Transverse colon (tissue), 4 donors: ENCODE measurements at regions not wholly inside any gene's neighbourhood (a gene's known extent, or its start where the extent isn't known, plus 50 kb on each side); places are given as distances from the start of the nearest gene placed in this dataset.

Experiments
- DNase-seq: peaks from one replicate; pipeline ENCODE4 v3.0.0-alpha.2; 2019
- H3K27ac ChIP-seq, 4 donors: fragments of 200-600 bp; sonication (generic); 2 replicates each; pipeline ENCODE4 v1.5.1; 2016 to 2018; ENCODE audit warnings: inconsistent platforms in 4 of 4
- H3K27me3 ChIP-seq: fragments of 200-600 bp; sonication (generic); 2 replicates; pipeline ENCODE4 v1.5.1; 2017; ENCODE audit warnings: inconsistent platforms
- H3K36me3 ChIP-seq, 4 donors: fragments of 200-600 bp; sonication (generic); 2 replicates each; pipeline ENCODE4 v1.5.1; 2017 to 2019; ENCODE audit warnings: inconsistent platforms in 4 of 4
- H3K4me1 ChIP-seq, 4 donors: fragments of 200-600 bp; sonication (generic); 2 replicates each; pipeline ENCODE4 v1.5.1; 2017 to 2020; ENCODE audit warnings: inconsistent platforms in 4 of 4
- H3K4me3 ChIP-seq, 4 donors: fragments of 200-600 bp; sonication (generic); 1 replicate in 1 of 4; 2 replicates in 3 of 4; pipeline versions ENCODE4 v1.5.1 to v1.6.1; 2017 to 2019; ENCODE audit warnings: inconsistent platforms in 4 of 4
- H3K9me3 ChIP-seq, 2 donors: fragments of 200-600 bp; sonication (generic); 2 replicates each; pipeline ENCODE4 v1.5.1; 2017 to 2019; ENCODE audit warnings: inconsistent platforms in 2 of 2
- EP300 ChIP-seq: sonication (generic); formaldehyde crosslinking; IDR thresholded peaks from one replicate; pipeline ENCODE4 v1.6.1; 2017; ENCODE audit warnings: antibody characterized with exemption, low read depth
- POLR2A ChIP-seq: fragments of 450-650 bp; IDR thresholded peaks from one replicate; pipeline ENCODE4 v1.6.1; 2016; ENCODE audit warnings: antibody characterized with exemption, mild to moderate bottlenecking, moderate library complexity
- POLR2AphosphoS5 ChIP-seq, 3 donors: sonication (generic); formaldehyde crosslinking; IDR thresholded peaks; one replicate each; pipeline ENCODE4 v1.6.1; 2016; ENCODE audit warnings: antibody characterized with exemption in 3 of 3
- WGBS, 2 donors: methylation state at CpG; one replicate each; pipeline ENCODE4 v1.1.5; 2018; ENCODE audit warnings: low coverage in 1 of 2; 5-methylcytosine and 5-hydroxymethylcytosine counted together
- in situ Hi-C, 4 donors: fragments of 200-750 bp; cut with MboI; loops; one replicate each; pipeline versions ENCODE4 v1.15.0 to v1.15.1; 2017; ENCODE audit warnings: low sequenced_read_pairs in 3 of 4, low pct_ligation_motif_present in 1 of 4, low pct_unique_long_range_greater_than_20kb in 1 of 4
- intact Hi-C: fragments of 100-400 bp; cut with DNase I; formaldehyde crosslinking; loops from one replicate; pipeline ENCODE4 v1.15.1; 2023; ENCODE audit warnings: low total_unique reads
- TF ChIP-seq, protein P1 (sequence below), 5 experiments: fragments of 200-600 bp in 3 of 5; fragments of 450-650 bp in 2 of 5; sonication (generic) in 3 of 5; IDR thresholded peaks; 1 replicate in 2 of 5; 2 replicates in 3 of 5; pipeline ENCODE4 v1.5.1; 2016 to 2017; ENCODE audit warnings: antibody characterized with exemption in 5 of 5, inconsistent platforms in 3 of 5, mild to moderate bottlenecking in 2 of 5, moderate library complexity in 1 of 5

DNA sequence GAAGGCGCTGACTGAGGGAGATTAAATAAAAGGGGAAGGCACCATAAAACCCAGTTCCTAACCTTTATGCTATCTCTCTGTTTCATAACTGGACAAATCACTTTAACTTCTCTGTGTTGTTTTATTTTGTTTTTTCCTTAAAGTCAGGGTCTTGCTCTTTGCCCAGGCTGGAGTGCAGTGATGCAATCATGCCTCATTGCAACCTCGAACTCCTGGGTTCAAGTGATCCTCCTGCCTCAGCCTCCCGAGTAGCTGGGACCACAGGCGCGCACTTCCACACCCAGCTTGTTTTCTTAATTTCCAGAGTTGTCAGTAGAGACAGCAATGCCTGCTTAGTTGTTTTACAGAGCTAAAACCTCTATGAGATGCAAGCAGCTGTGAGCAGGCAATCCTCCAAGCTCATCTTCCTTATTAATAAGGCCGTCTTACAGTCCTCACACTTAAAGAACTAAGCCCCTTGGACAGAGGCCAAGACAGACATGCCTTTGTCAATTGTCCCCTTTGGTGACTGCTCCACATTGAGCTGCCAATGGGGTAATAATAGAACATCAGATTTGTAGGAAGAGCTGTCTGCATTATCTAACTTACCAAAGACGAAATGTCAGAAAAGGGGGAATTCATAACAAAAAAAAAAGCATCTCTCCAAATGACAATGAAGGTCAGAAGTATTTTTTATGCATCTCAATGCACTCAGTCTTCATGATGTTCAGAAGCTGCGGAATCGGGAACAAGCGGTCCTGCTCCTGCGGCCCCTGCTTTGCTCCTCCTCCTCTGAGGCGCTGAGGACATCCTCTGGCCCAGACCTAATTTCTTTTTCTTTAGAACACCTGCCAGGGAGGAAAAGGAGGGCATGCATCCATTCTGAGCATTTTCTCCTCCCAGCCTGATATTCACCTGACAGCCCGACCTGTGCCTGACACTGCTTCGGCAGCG lies 62.7 kb upstream of the RNF32 start:
- H3K36me3 ChIP-seq: no peaks in the 10 kb centered on the region
- no peaks in the 10 kb centered on the region for H3K9me3 ChIP-seq
- in situ Hi-C loops (no loop called here), intact Hi-C loops (no loop called here)
- H3K27me3 ChIP-seq: no peaks in the 10 kb centered on the region
- no peak overlapping the region for H3K4me3 ChIP-seq
- H3K4me1 ChIP-seq: no peaks in the 10 kb centered on the region
- no peak for DNase-seq
- 80 to 98% methylated on average over 6 to 15 of the region's 15 CpGs for WGBS, 2 donors
- TF ChIP-seq EP300: no peak
- no peak for TF ChIP-seq POLR2AphosphoS5 (IDR thresholded peaks at IDR 0.05)
- TF ChIP-seq, protein P1, sequence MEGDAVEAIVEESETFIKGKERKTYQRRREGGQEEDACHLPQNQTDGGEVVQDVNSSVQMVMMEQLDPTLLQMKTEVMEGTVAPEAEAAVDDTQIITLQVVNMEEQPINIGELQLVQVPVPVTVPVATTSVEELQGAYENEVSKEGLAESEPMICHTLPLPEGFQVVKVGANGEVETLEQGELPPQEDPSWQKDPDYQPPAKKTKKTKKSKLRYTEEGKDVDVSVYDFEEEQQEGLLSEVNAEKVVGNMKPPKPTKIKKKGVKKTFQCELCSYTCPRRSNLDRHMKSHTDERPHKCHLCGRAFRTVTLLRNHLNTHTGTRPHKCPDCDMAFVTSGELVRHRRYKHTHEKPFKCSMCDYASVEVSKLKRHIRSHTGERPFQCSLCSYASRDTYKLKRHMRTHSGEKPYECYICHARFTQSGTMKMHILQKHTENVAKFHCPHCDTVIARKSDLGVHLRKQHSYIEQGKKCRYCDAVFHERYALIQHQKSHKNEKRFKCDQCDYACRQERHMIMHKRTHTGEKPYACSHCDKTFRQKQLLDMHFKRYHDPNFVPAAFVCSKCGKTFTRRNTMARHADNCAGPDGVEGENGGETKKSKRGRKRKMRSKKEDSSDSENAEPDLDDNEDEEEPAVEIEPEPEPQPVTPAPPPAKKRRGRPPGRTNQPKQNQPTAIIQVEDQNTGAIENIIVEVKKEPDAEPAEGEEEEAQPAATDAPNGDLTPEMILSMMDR (IDR thresholded peaks at IDR 0.05): no peak
- no peak for TF ChIP-seq POLR2A
- no peak overlapping the region for H3K27ac ChIP-seq

- H3K36me3 ChIP-seq: no peaks in the 10 kb centered on the region
- no peak for DNase-seq
- no peak overlapping the region for H3K4me3 ChIP-seq
- no peaks in the 10 kb centered on the region for H3K27me3 ChIP-seq
- intact Hi-C loops: no loop called here
- TF ChIP-seq POLR2A (no peak), POLR2AphosphoS5 (IDR thresholded peaks at IDR 0.05) (no peak), EP300 (no peak)
- TF ChIP-seq, protein P1 (IDR thresholded peaks at IDR 0.05): no peak
- H3K9me3 ChIP-seq: no peaks in the 10 kb centered on the region
- H3K4me1 ChIP-seq: no peaks in the 10 kb centered on the region
- no peak overlapping the region for H3K27ac ChIP-seq
- 76 to 77% methylated on average over 11 to 20 of the region's 20 CpGs for WGBS, 2 donors
- in situ Hi-C loops: no loop called here
Observed at GRCh38 chr7:156576216-156577058, 64.1 kb upstream of the RNF32 start.

GRCh38 chr7:156568258-156568657 lies 72.3 kb upstream of the RNF32 start:
- TF ChIP-seq, protein P1 (IDR thresholded peaks at IDR 0.05): no peak
- TF ChIP-seq POLR2A (no peak), EP300 (no peak), POLR2AphosphoS5 (IDR thresholded peaks at IDR 0.05) (no peak)
- H3K9me3 ChIP-seq: peaks cover 0 to 3% of the 10 kb centered on the region in 2 donors
- H3K4me3 ChIP-seq: no peak overlapping the region
- in situ Hi-C loops: no loop called here
- no peak for DNase-seq
- H3K27me3 ChIP-seq: no peaks in the 10 kb centered on the region
- intact Hi-C loops: no loop called here
- H3K27ac ChIP-seq: no peak overlapping the region
- H3K36me3 ChIP-seq: no peaks in the 10 kb centered on the region
- H3K4me1 ChIP-seq: peaks cover 0 to 9% (median 5%) of the 10 kb centered on the region in 4 donors
- WGBS, 2 donors: 84 to 100% methylated on average over 1 of the region's 1 CpG
